ENCODE measurements at regions not wholly inside any gene's neighbourhood (a gene's known extent, or its start where the extent isn't known, plus 50 kb on each side); places are given as distances from the start of the nearest gene placed in this dataset.

DNA sequence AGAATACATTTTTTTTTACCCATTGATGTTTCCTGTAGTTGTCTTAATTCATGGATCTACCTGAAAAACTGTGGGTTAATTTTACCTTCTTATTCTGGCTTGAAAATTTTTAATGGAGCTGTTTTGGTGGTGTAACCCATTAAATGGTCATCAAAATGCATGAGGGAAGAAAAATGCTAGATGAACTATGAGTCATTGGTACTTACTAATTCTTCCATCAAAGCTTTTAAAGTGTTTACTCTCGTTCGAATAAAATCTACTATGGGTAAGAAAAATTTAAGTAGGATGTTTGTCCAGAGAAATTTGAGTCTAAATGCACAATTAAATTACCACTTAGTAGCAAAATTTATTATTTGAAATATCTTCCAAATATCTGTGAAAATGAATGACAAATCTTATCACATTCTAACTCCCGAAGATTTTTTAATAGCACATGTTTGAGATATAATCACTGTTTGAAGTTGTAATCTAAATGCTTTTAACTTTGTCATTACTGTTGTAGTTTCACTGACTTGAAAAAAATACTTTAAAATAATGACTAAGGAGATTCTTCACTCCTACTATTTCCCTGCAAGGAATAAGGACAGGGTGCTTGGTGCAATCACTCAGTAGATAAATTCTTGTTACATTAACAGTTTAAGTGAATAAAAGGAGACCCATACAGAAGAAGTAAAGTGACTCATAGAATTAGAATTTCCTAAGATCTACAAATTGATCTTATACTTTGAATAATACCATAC, 437.7 kb downstream of the IRS2 start:
- TF ChIP-seq, protein P1, sequence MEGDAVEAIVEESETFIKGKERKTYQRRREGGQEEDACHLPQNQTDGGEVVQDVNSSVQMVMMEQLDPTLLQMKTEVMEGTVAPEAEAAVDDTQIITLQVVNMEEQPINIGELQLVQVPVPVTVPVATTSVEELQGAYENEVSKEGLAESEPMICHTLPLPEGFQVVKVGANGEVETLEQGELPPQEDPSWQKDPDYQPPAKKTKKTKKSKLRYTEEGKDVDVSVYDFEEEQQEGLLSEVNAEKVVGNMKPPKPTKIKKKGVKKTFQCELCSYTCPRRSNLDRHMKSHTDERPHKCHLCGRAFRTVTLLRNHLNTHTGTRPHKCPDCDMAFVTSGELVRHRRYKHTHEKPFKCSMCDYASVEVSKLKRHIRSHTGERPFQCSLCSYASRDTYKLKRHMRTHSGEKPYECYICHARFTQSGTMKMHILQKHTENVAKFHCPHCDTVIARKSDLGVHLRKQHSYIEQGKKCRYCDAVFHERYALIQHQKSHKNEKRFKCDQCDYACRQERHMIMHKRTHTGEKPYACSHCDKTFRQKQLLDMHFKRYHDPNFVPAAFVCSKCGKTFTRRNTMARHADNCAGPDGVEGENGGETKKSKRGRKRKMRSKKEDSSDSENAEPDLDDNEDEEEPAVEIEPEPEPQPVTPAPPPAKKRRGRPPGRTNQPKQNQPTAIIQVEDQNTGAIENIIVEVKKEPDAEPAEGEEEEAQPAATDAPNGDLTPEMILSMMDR (IDR thresholded peaks at IDR 0.05) = no peak
- no peak for TF ChIP-seq POLR2A (IDR thresholded peaks at IDR 0.05)
- no peak for TF ChIP-seq EP300 (IDR thresholded peaks at IDR 0.05)
- TF ChIP-seq POLR2AphosphoS5 (IDR thresholded peaks at IDR 0.05) = no peak

Measured in gastroesophageal sphincter (tissue), 3 donors.